Right cardiac atrium (tissue), 5 donors: ENCODE measurements at regions not wholly inside any gene's neighbourhood (a gene's known extent, or its start where the extent isn't known, plus 50 kb on each side); places are given as distances from the start of the nearest gene placed in this dataset.

Experiments
- ATAC-seq, 2 donors: fragments of 200-7000 bp; cut with Tn5 transposase; one replicate each; pipeline versions ENCODE4 v1.8.0 to v1.9.1; 2020; ENCODE audit warnings: moderate library complexity in 2 of 2, mild to moderate bottlenecking in 1 of 2
- DNase-seq, 3 donors: peaks; one replicate each; pipeline ENCODE4 v3.0.0-alpha.2; 2020
- H3K27ac ChIP-seq: one replicate; pipeline ENCODE4 v1.5.1; 2013; ENCODE audit warnings: mild to moderate bottlenecking, low read length, control low read depth, moderate library complexity
- H3K27me3 ChIP-seq: one replicate; pipeline ENCODE4 v1.6.1; 2013; ENCODE audit not compliant: control insufficient read depth, insufficient read depth
- H3K4me1 ChIP-seq: one replicate; pipeline ENCODE4 v1.6.1; 2013; ENCODE audit warnings: low read length; ENCODE audit not compliant: control insufficient read depth, insufficient read depth
- H3K4me3 ChIP-seq: one replicate; pipeline ENCODE4 v1.5.1; 2013; ENCODE audit warnings: low read length, control low read depth
- H3K9me3 ChIP-seq: one replicate; pipeline ENCODE4 v1.6.1; 2013; ENCODE audit warnings: low read length; ENCODE audit not compliant: control insufficient read depth
- WGBS: extraction: QIAGEN DNeasy Blood & Tissue Kit; methylation state at CpG from one replicate; pipeline ENCODE4 v1.1.7; 2013; 5-methylcytosine and 5-hydroxymethylcytosine counted together
- intact Hi-C, 4 donors: fragments of 100-400 bp; cut with DNase I; formaldehyde crosslinking; loops; one replicate each; pipeline versions ENCODE4 v1.11.0 to v1.14.0; 2022 to 2023
- donor health status: healthy with polysubstance abuse.
- donor health status: DM: no; HTN: yes; CAD: no.
- donor health status: DM: no; HTN: no; CAD: no.
- donor health status: DM: no; HTN: yes; CAD: no; lungs with severe emphysema.
- donor health status: DM: yes; HTN: yes; CAD: no.

- H3K4me3 ChIP-seq: no peak overlapping the region
- WGBS: 55% methylated on average over 10 of the region's 10 CpGs
- DNase-seq (no peak), ATAC-seq (no peak)
- intact Hi-C loops: no loop called here
- H3K4me1 ChIP-seq: peaks cover 4% of the 10 kb centered on the region
- H3K27me3 ChIP-seq: no peaks in the 10 kb centered on the region
- H3K9me3 ChIP-seq: no peaks in the 10 kb centered on the region
- no peak overlapping the region for H3K27ac ChIP-seq
Observed at GRCh38 chr6:43977404-43978111, 149.7 kb downstream of the MRPL14 start.

GRCh38 chr6:43976706-43977403, 150.4 kb downstream of the MRPL14 start:
- Histone ChIP-seq H3K27ac (no peak overlapping the region), H3K4me3 (no peak overlapping the region), H3K4me1 (peaks cover 7% of the 10 kb centered on the region), H3K9me3 (no peaks in the 10 kb centered on the region), H3K27me3 (no peaks in the 10 kb centered on the region)
- ATAC-seq: no peak
- 78% methylated on average over 5 of the region's 5 CpGs for WGBS
- DNase-seq: no peak
- intact Hi-C loops: no loop called here

- Histone ChIP-seq H3K4me1 (peaks cover 10% of the 10 kb centered on the region), H3K9me3 (no peaks in the 10 kb centered on the region), H3K27ac (no peak overlapping the region), H3K27me3 (no peaks in the 10 kb centered on the region), H3K4me3 (no peak overlapping the region)
- DNase-seq (no peak), ATAC-seq (no peak)
- intact Hi-C loops: no loop called here
- WGBS: 84% methylated on average over 3 of the region's 3 CpGs
Observed at GRCh38 chr6:43974643-43975230, 152.5 kb downstream of the MRPL14 start.

GRCh38 chr6:43973357-43973756, 153.9 kb downstream of the MRPL14 start:
- ATAC-seq (no peak), DNase-seq (no peak)
- peak overlapping the region; percentile 49 for H3K27ac ChIP-seq
- H3K27me3 ChIP-seq: no peaks in the 10 kb centered on the region
- intact Hi-C loops: no loop called here
- WGBS: 58% methylated on average over 4 of the region's 4 CpGs
- no peak overlapping the region for H3K4me3 ChIP-seq
- peaks cover 10% of the 10 kb centered on the region for H3K4me1 ChIP-seq
- no peaks in the 10 kb centered on the region for H3K9me3 ChIP-seq

- DNase-seq: peak; percentile 90 to 97 (median 96)
- Histone ChIP-seq H3K4me1 (peaks cover 10% of the 10 kb centered on the region), H3K9me3 (no peaks in the 10 kb centered on the region), H3K27me3 (no peaks in the 10 kb centered on the region), H3K4me3 (no peak overlapping the region), H3K27ac (peak overlapping the region; percentile 49)
- intact Hi-C loops: no loop called here
- ATAC-seq: peak; percentile 91 to 92
- 12% methylated on average over 3 of the region's 3 CpGs for WGBS
Observed at GRCh38 chr6:43972913-43973300, 154.3 kb downstream of the MRPL14 start.

- ATAC-seq: peak; percentile 52 to 59
- peak in 1 of 3 donors; percentile 68 for DNase-seq
- intact Hi-C loops: no loop called here
Observed at GRCh38 chr6:43972179-43972912, 154.9 kb downstream of the MRPL14 start.

GRCh38 chr6:43971776-43972126, 155.5 kb downstream of the MRPL14 start:
- WGBS: 99% methylated on average over 2 of the region's 2 CpGs
- H3K27me3 ChIP-seq: no peaks in the 10 kb centered on the region
- H3K27ac ChIP-seq: peak overlapping the region; percentile 49
- no peak overlapping the region for H3K4me3 ChIP-seq
- peaks cover 10% of the 10 kb centered on the region for H3K4me1 ChIP-seq
- no peak for DNase-seq
- H3K9me3 ChIP-seq: no peaks in the 10 kb centered on the region
- ATAC-seq: no peak
- intact Hi-C loops: no loop called here

More at GRCh38 chr6:43972179-43972912, 154.9 kb downstream of the MRPL14 start:
- 60% methylated on average over 6 of the region's 6 CpGs for WGBS
- Histone ChIP-seq H3K27ac (peak overlapping the region; percentile 49), H3K4me3 (no peak overlapping the region), H3K27me3 (no peaks in the 10 kb centered on the region), H3K4me1 (peaks cover 10% of the 10 kb centered on the region), H3K9me3 (no peaks in the 10 kb centered on the region)

- no peak overlapping the region for H3K4me3 ChIP-seq
- intact Hi-C loops: no loop called here
- DNase-seq (no peak), ATAC-seq (no peak)
- H3K27ac ChIP-seq: peak overlapping the region; percentile 49
- 73% methylated on average over 8 of the region's 8 CpGs for WGBS
- no peaks in the 10 kb centered on the region for H3K9me3 ChIP-seq
- H3K27me3 ChIP-seq: no peaks in the 10 kb centered on the region
- peaks cover 10% of the 10 kb centered on the region for H3K4me1 ChIP-seq
Observed at GRCh38 chr6:43970913-43971775, 156.1 kb downstream of the MRPL14 start.

GRCh38 chr6:43970068-43970912, 157.0 kb downstream of the MRPL14 start:
- H3K4me3 ChIP-seq: no peak overlapping the region
- no peak overlapping the region for H3K27ac ChIP-seq
- H3K27me3 ChIP-seq: no peaks in the 10 kb centered on the region
- DNase-seq: no peak
- H3K9me3 ChIP-seq: no peaks in the 10 kb centered on the region
- H3K4me1 ChIP-seq: peaks cover 10% of the 10 kb centered on the region
- intact Hi-C loops: no loop called here
- WGBS: 58% methylated on average over 3 of the region's 3 CpGs
- ATAC-seq: no peak
